ENCODE measurements at regions not wholly inside any gene's neighbourhood (a gene's known extent, or its start where the extent isn't known, plus 50 kb on each side); places are given as distances from the start of the nearest gene placed in this dataset.

GRCh38 chr13:48586591-48587103 is 53.8 kb upstream of the RCBTB2 start:
- no peaks in the 10 kb centered on the region for H3K27me3 ChIP-seq (ENCODE audit: control insufficient read depth in 4 of 4, insufficient read depth in 4 of 4, low read length in 3 of 4)
- no peaks in the 10 kb centered on the region for H3K36me3 ChIP-seq (ENCODE audit: control insufficient read depth in 4 of 4, insufficient read depth in 3 of 4, low read depth in 1 of 4, low read length in 3 of 4)
- H3K9me3 ChIP-seq (ENCODE audit: control insufficient read depth in 4 of 4, low read length in 3 of 4), result no peaks in the 10 kb centered on the region
- H3K4me1 ChIP-seq (ENCODE audit: control insufficient read depth in 4 of 4, insufficient read depth in 4 of 4, low read length in 3 of 4), result no peaks in the 10 kb centered on the region
- no peak for TF ChIP-seq RAD21 (IDR thresholded peaks at IDR 0.05)
- no peak for TF ChIP-seq NR2F2 (IDR thresholded peaks at IDR 0.05)
- no peak for TF ChIP-seq EGR1 (IDR thresholded peaks at IDR 0.05; ENCODE audit: low read depth in 2 of 2)
- TF ChIP-seq FOXA2 (IDR thresholded peaks at IDR 0.05), result no peak
- TF ChIP-seq ZBTB33 (IDR thresholded peaks at IDR 0.05), result no peak
- no peak overlapping the region for H3K4me3 ChIP-seq (ENCODE audit: low read depth in 1 of 3, low read length in 3 of 3)
- peak; percentile 31 for DNase-seq (ENCODE audit: low spot score)
- H3K27ac ChIP-seq (ENCODE audit: low read depth in 1 of 2, low read length in 2 of 2), result no peak overlapping the region
- no peak overlapping the region for H3K9ac ChIP-seq (ENCODE audit: low read depth in 1 of 2, low read length in 2 of 2)
- 45% methylated on average over 5 of the region's 5 CpGs for WGBS

GRCh38 chr13:48588120-48588519 is 55.2 kb upstream of the RCBTB2 start:
- H3K4me1 ChIP-seq (ENCODE audit: control insufficient read depth in 4 of 4, insufficient read depth in 4 of 4, low read length in 3 of 4), result no peaks in the 10 kb centered on the region
- 100% methylated on average over 2 of the region's 2 CpGs for WGBS
- no peak overlapping the region for H3K27ac ChIP-seq (ENCODE audit: low read depth in 1 of 2, low read length in 2 of 2)
- H3K36me3 ChIP-seq (ENCODE audit: control insufficient read depth in 4 of 4, insufficient read depth in 3 of 4, low read depth in 1 of 4, low read length in 3 of 4), result no peaks in the 10 kb centered on the region
- H3K27me3 ChIP-seq (ENCODE audit: control insufficient read depth in 4 of 4, insufficient read depth in 4 of 4, low read length in 3 of 4), result no peaks in the 10 kb centered on the region
- no peak overlapping the region for H3K4me3 ChIP-seq (ENCODE audit: low read depth in 1 of 3, low read length in 3 of 3)
- H3K9me3 ChIP-seq (ENCODE audit: control insufficient read depth in 4 of 4, low read length in 3 of 4), result no peaks in the 10 kb centered on the region
- TF ChIP-seq RAD21 (IDR thresholded peaks at IDR 0.05) (no peak), GABPA (IDR thresholded peaks at IDR 0.05 in 1 of 2, conservative IDR thresholded peaks at IDR 0.05 in 1 of 2) (no peak), CTCF (IDR thresholded peaks at IDR 0.05; ENCODE audit: low read depth, low read length, missing input control) (no peak), TAF1 (conservative IDR thresholded peaks at IDR 0.05) (no peak), HNF4G (IDR thresholded peaks at IDR 0.05) (no peak), ATF3 (IDR thresholded peaks at IDR 0.05) (no peak), SP1 (IDR thresholded peaks at IDR 0.05) (no peak), HNF4A (conservative IDR thresholded peaks at IDR 0.05) (no peak)
- H3K9ac ChIP-seq (ENCODE audit: low read depth in 1 of 2, low read length in 2 of 2), result no peak overlapping the region
- DNase-seq (ENCODE audit: low spot score), result no peak

GRCh38 chr13:48590141-48590901 is 57.4 kb upstream of the RCBTB2 start:
- no peak for DNase-seq (ENCODE audit: low spot score)
- Histone ChIP-seq H3K27ac (ENCODE audit: low read depth in 1 of 2, low read length in 2 of 2) (no peak overlapping the region), H3K9me3 (ENCODE audit: control insufficient read depth in 4 of 4, low read length in 3 of 4) (no peaks in the 10 kb centered on the region), H3K36me3 (ENCODE audit: control insufficient read depth in 4 of 4, insufficient read depth in 3 of 4, low read depth in 1 of 4, low read length in 3 of 4) (no peaks in the 10 kb centered on the region), H3K27me3 (ENCODE audit: control insufficient read depth in 4 of 4, insufficient read depth in 4 of 4, low read length in 3 of 4) (no peaks in the 10 kb centered on the region), H3K9ac (ENCODE audit: low read depth in 1 of 2, low read length in 2 of 2) (no peak overlapping the region), H3K4me3 (ENCODE audit: low read depth in 1 of 3, low read length in 3 of 3) (no peak overlapping the region), H3K4me1 (ENCODE audit: control insufficient read depth in 4 of 4, insufficient read depth in 4 of 4, low read length in 3 of 4) (no peaks in the 10 kb centered on the region)
- WGBS, result 88% methylated on average over 5 of the region's 5 CpGs
- TF ChIP-seq NR2F2 (IDR thresholded peaks at IDR 0.05) (no peak), TAF1 (conservative IDR thresholded peaks at IDR 0.05) (no peak), CTCF (IDR thresholded peaks at IDR 0.05; ENCODE audit: low read depth, low read length, missing input control) (no peak), REST (IDR thresholded peaks at IDR 0.05) (no peak), ATF3 (IDR thresholded peaks at IDR 0.05) (no peak), YY1 (IDR thresholded peaks at IDR 0.05) (no peak), HNF4A (conservative IDR thresholded peaks at IDR 0.05) (no peak), RAD21 (IDR thresholded peaks at IDR 0.05) (no peak), GABPA (IDR thresholded peaks at IDR 0.05 in 1 of 2, conservative IDR thresholded peaks at IDR 0.05 in 1 of 2) (no peak), FOXA1 (IDR thresholded peaks at IDR 0.05) (no peak), SP1 (IDR thresholded peaks at IDR 0.05) (no peak)

All from liver (tissue), 8 donors.